ENCODE measurements at regions not wholly inside any gene's neighbourhood (a gene's known extent, or its start where the extent isn't known, plus 50 kb on each side); places are given as distances from the start of the nearest gene placed in this dataset.
A peak's percentile ranks its signal among the peaks of the same experiment; 100 is the strongest.
"Not testable (repeated sequence)": the region's sequence is repeated elsewhere in the genome, so short reads cannot be mapped to it uniquely, and the experiment has no call there.

- no peaks in the 10 kb centered on the region for H3K36me3 ChIP-seq (ENCODE audit: control insufficient read depth, insufficient read depth, low read length)
- DNase-seq: no peak
- no peaks in the 10 kb centered on the region for H3K27me3 ChIP-seq (ENCODE audit: control insufficient read depth, insufficient read depth, low read length)
- H3K4me1 ChIP-seq (ENCODE audit: control insufficient read depth, insufficient read depth, low read length): peaks cover 8% of the 10 kb centered on the region
- no peak overlapping the region for H3K4me3 ChIP-seq (ENCODE audit: low read length)
- no peak overlapping the region for H3K27ac ChIP-seq (ENCODE audit: low read length)
- H3K9me3 ChIP-seq (replicated peaks; ENCODE audit: control insufficient read depth, low read depth, low read length): peaks cover 6% of the 10 kb centered on the region
Observed at GRCh38 chr12:70008944-70009343, 183.9 kb downstream of the MYRFL start.

GRCh38 chr12:70011353-70011752 lies 186.3 kb downstream of the MYRFL start:
- no CpG with 5 or more reads among the region's 1 CpG for WGBS (ENCODE audit: insufficient coverage)

GRCh38 chr12:70013016-70013415 lies 188.0 kb downstream of the MYRFL start:
- H3K4me3 ChIP-seq (ENCODE audit: low read length); H3K27ac ChIP-seq (ENCODE audit: low read length); H3K4me1 ChIP-seq (ENCODE audit: control insufficient read depth, insufficient read depth, low read length); H3K36me3 ChIP-seq (ENCODE audit: control insufficient read depth, insufficient read depth, low read length); DNase-seq; H3K27me3 ChIP-seq (ENCODE audit: control insufficient read depth, insufficient read depth, low read length); H3K9me3 ChIP-seq (replicated peaks; ENCODE audit: control insufficient read depth, low read depth, low read length): not testable (repeated sequence)
- 70% methylated on average over 2 of the region's 23 CpGs for WGBS (ENCODE audit: insufficient coverage)

More at GRCh38 chr12:70011353-70011752, 186.3 kb downstream of the MYRFL start:
- no peaks in the 10 kb centered on the region for H3K4me1 ChIP-seq (ENCODE audit: control insufficient read depth, insufficient read depth, low read length)
- H3K9me3 ChIP-seq (replicated peaks; ENCODE audit: control insufficient read depth, low read depth, low read length): peaks cover 6% of the 10 kb centered on the region
- no peak overlapping the region for H3K27ac ChIP-seq (ENCODE audit: low read length)
- H3K4me3 ChIP-seq (ENCODE audit: low read length): no peak overlapping the region
- H3K27me3 ChIP-seq (ENCODE audit: control insufficient read depth, insufficient read depth, low read length): no peaks in the 10 kb centered on the region
- H3K36me3 ChIP-seq (ENCODE audit: control insufficient read depth, insufficient read depth, low read length): no peaks in the 10 kb centered on the region
- DNase-seq: no peak

- DNase-seq: no peak
- 97% methylated on average over 14 of the region's 15 CpGs for WGBS (ENCODE audit: insufficient coverage)
- no peaks in the 10 kb centered on the region for H3K4me1 ChIP-seq (ENCODE audit: control insufficient read depth, insufficient read depth, low read length)
- H3K9me3 ChIP-seq (replicated peaks; ENCODE audit: control insufficient read depth, low read depth, low read length): no peaks in the 10 kb centered on the region
- no peaks in the 10 kb centered on the region for H3K27me3 ChIP-seq (ENCODE audit: control insufficient read depth, insufficient read depth, low read length)
- no peak overlapping the region for H3K4me3 ChIP-seq (ENCODE audit: low read length)
- no peaks in the 10 kb centered on the region for H3K36me3 ChIP-seq (ENCODE audit: control insufficient read depth, insufficient read depth, low read length)
- H3K27ac ChIP-seq (ENCODE audit: low read length): no peak overlapping the region
Observed at GRCh38 chr12:70028515-70028914, 203.5 kb downstream of the MYRFL start.

GRCh38 chr12:70028918-70029317 lies 203.9 kb downstream of the MYRFL start:
- Histone ChIP-seq H3K36me3 (ENCODE audit: control insufficient read depth, insufficient read depth, low read length) (no peaks in the 10 kb centered on the region), H3K27ac (ENCODE audit: low read length) (no peak overlapping the region), H3K9me3 (replicated peaks; ENCODE audit: control insufficient read depth, low read depth, low read length) (no peaks in the 10 kb centered on the region), H3K4me3 (ENCODE audit: low read length) (no peak overlapping the region), H3K27me3 (ENCODE audit: control insufficient read depth, insufficient read depth, low read length) (no peaks in the 10 kb centered on the region), H3K4me1 (ENCODE audit: control insufficient read depth, insufficient read depth, low read length) (no peaks in the 10 kb centered on the region)
- no CpG with 5 or more reads among the region's 3 CpGs for WGBS (ENCODE audit: insufficient coverage)
- no peak for DNase-seq

DNA sequence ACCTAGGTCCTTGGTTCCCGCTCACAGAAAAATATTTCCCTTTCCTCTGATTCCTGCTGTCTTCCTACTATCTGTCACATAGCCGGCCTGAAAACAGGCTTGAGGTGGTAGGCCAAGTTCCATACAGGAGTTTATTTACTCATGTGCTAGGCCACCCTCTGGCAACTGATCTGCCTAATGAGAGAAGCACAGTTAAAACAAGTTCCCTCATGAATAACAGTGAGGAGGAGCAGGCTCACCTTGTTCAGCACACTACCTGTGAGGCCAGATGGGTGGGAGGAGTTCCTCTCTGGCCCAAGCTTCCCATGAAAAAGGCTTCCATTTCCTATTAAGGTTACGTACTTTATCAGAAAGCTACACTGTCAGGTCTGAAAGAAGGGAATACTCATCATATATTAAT lies 206.0 kb downstream of the MYRFL start:
- Histone ChIP-seq H3K27ac (ENCODE audit: low read length) (no peak overlapping the region), H3K27me3 (ENCODE audit: control insufficient read depth, insufficient read depth, low read length) (no peaks in the 10 kb centered on the region), H3K4me3 (ENCODE audit: low read length) (no peak overlapping the region), H3K4me1 (ENCODE audit: control insufficient read depth, insufficient read depth, low read length) (no peaks in the 10 kb centered on the region), H3K9me3 (replicated peaks; ENCODE audit: control insufficient read depth, low read depth, low read length) (no peaks in the 10 kb centered on the region), H3K36me3 (ENCODE audit: control insufficient read depth, insufficient read depth, low read length) (no peaks in the 10 kb centered on the region)
- no CpG with 5 or more reads among the region's 3 CpGs for WGBS (ENCODE audit: insufficient coverage)
- DNase-seq: no peak

GRCh38 chr12:70032076-70032475 lies 207.0 kb downstream of the MYRFL start:
- H3K27ac ChIP-seq (ENCODE audit: low read length): peak overlapping the region; percentile 37
- no peaks in the 10 kb centered on the region for H3K36me3 ChIP-seq (ENCODE audit: control insufficient read depth, insufficient read depth, low read length)
- DNase-seq: peak; percentile 87
- H3K27me3 ChIP-seq (ENCODE audit: control insufficient read depth, insufficient read depth, low read length): no peaks in the 10 kb centered on the region
- no peaks in the 10 kb centered on the region for H3K9me3 ChIP-seq (replicated peaks; ENCODE audit: control insufficient read depth, low read depth, low read length)
- H3K4me1 ChIP-seq (ENCODE audit: control insufficient read depth, insufficient read depth, low read length): no peaks in the 10 kb centered on the region
- no peak overlapping the region for H3K4me3 ChIP-seq (ENCODE audit: low read length)

- Histone ChIP-seq H3K36me3 (ENCODE audit: control insufficient read depth, insufficient read depth, low read length) (no peaks in the 10 kb centered on the region), H3K27ac (ENCODE audit: low read length) (no peak overlapping the region), H3K4me1 (ENCODE audit: control insufficient read depth, insufficient read depth, low read length) (no peaks in the 10 kb centered on the region), H3K9me3 (replicated peaks; ENCODE audit: control insufficient read depth, low read depth, low read length) (no peaks in the 10 kb centered on the region), H3K4me3 (ENCODE audit: low read length) (no peak overlapping the region), H3K27me3 (ENCODE audit: control insufficient read depth, insufficient read depth, low read length) (no peaks in the 10 kb centered on the region)
- WGBS (ENCODE audit: insufficient coverage): no CpG with 5 or more reads among the region's 3 CpGs
- DNase-seq: no peak
Observed at GRCh38 chr12:70033310-70033709, 208.3 kb downstream of the MYRFL start.

GRCh38 chr12:70040141-70040540 lies 203.1 kb upstream of the CNOT2 start:
- Histone ChIP-seq H3K27ac (ENCODE audit: low read length) (peak overlapping the region; percentile 17), H3K27me3 (ENCODE audit: control insufficient read depth, insufficient read depth, low read length) (no peaks in the 10 kb centered on the region), H3K4me3 (ENCODE audit: low read length) (no peak overlapping the region), H3K9me3 (replicated peaks; ENCODE audit: control insufficient read depth, low read depth, low read length) (no peaks in the 10 kb centered on the region), H3K36me3 (ENCODE audit: control insufficient read depth, insufficient read depth, low read length) (no peaks in the 10 kb centered on the region), H3K4me1 (ENCODE audit: control insufficient read depth, insufficient read depth, low read length) (no peaks in the 10 kb centered on the region)
- WGBS (ENCODE audit: insufficient coverage): no CpG with 5 or more reads among the region's 2 CpGs
- peak; percentile 76 for DNase-seq

GRCh38 chr12:70042675-70043074 lies 200.6 kb upstream of the CNOT2 start:
- Histone ChIP-seq H3K4me1 (ENCODE audit: control insufficient read depth, insufficient read depth, low read length) (peaks cover 2% of the 10 kb centered on the region), H3K36me3 (ENCODE audit: control insufficient read depth, insufficient read depth, low read length) (no peaks in the 10 kb centered on the region), H3K4me3 (ENCODE audit: low read length) (no peak overlapping the region), H3K9me3 (replicated peaks; ENCODE audit: control insufficient read depth, low read depth, low read length) (no peaks in the 10 kb centered on the region), H3K27me3 (ENCODE audit: control insufficient read depth, insufficient read depth, low read length) (no peaks in the 10 kb centered on the region), H3K27ac (ENCODE audit: low read length) (peak overlapping the region; percentile 39)
- DNase-seq: peak; percentile 79
- WGBS (ENCODE audit: insufficient coverage): 17% methylated on average over 6 of the region's 6 CpGs

- no peak overlapping the region for H3K4me3 ChIP-seq (ENCODE audit: low read length)
- H3K36me3 ChIP-seq (ENCODE audit: control insufficient read depth, insufficient read depth, low read length): no peaks in the 10 kb centered on the region
- peak; percentile 31 for DNase-seq
- no CpG with 5 or more reads among the region's 4 CpGs for WGBS (ENCODE audit: insufficient coverage)
- H3K4me1 ChIP-seq (ENCODE audit: control insufficient read depth, insufficient read depth, low read length): peaks cover 2% of the 10 kb centered on the region
- H3K27ac ChIP-seq (ENCODE audit: low read length): no peak overlapping the region
- no peaks in the 10 kb centered on the region for H3K9me3 ChIP-seq (replicated peaks; ENCODE audit: control insufficient read depth, low read depth, low read length)
- H3K27me3 ChIP-seq (ENCODE audit: control insufficient read depth, insufficient read depth, low read length): no peaks in the 10 kb centered on the region
Observed at GRCh38 chr12:70043490-70044138, 199.6 kb upstream of the CNOT2 start.

Data from muscle of leg (tissue), 3 donors.